GM18508 (cell line): ENCODE measurements at regions not wholly inside any gene's neighbourhood (a gene's known extent, or its start where the extent isn't known, plus 50 kb on each side); places are given as distances from the start of the nearest gene placed in this dataset.
"Not testable (repeated sequence)": the region's sequence is repeated elsewhere in the genome, so short reads cannot be mapped to it uniquely, and the experiment has no call there.

Experiments
- ATAC-seq: cut with Tn5 transposase; IDR thresholded peaks from one replicate; pipeline ENCODE4 v1.9.1; 2021; ENCODE audit warnings: moderate number of reproducible peaks; ENCODE audit not compliant: insufficient read depth, unreplicated experiment

DNA sequence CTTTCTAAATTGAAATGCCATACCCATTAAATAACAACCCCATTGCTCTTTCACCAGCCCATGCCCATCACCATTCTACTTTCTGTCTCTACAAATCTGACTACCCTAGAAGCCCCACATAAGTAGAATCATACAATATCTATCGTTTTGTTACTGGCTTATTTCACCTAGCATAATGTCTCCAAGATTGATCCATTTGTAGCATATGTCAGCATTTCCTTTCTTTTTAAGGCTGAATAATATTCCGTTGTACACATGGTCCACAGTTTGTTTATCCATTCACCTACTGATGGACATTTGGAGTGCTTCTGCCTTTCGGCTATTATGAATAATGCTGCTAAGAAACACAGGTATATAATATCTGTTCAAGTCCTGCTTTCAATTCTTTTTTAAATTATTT, 393.1 kb upstream of the SOX9 start:
- ATAC-seq = no peak

DNA sequence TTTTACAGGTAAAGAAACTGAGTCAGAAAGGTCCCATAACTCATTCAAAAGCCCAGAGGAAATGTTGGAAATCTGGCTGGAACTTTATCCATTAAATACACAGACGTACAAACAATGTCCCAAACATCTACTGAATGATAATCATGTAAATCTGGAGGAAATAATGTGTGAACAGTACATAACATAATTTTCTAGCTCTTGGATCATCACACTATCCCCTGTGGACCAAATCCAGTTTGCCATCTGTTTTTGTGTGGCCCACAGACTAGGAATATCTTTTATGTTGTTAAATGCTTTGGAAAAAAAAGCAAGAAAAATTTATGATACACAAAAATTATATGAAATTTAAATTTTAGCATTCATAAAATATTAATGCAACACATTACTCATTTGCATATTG, 389.9 kb upstream of the SOX9 start:
- ATAC-seq = no peak

DNA sequence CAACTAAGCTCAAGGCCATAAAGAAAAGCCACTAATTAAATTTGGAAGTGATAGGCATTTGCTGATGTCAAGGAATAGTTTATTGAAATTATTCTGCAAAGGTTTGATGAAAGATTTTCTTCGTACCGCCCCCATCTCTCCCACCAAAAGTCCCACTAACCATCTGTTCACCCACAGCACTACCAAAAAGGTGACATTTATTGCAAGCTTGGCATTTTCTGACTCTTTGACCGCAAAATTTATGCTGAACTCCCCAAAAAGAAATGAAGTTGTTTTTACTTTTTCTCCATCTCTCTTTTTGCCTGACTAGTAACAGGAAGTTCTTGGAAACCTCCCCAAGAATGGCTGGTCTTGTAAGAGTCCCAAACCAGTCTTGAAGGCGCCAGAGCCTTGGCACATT, 384.9 kb upstream of the SOX9 start:
- ATAC-seq = no peak

DNA sequence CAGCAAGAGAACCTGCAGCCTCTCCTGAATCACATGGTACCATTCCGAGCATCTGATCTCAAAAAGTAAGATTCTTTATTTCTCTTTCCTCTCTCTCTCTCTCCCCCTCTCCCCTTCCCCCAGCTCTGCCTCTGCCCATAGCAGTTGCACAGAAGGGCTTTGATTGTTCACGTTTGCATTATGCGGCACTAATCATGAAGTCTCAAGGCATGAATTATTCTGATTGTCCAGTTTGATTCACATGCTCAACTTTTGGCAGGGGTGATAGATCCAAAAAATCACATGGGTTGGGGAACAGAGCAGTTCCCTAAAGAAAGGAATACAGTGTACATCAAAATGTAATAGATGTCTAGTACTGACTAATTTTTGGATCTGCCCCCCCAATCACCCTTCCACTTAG, 380.0 kb upstream of the SOX9 start:
- no peak for ATAC-seq

DNA sequence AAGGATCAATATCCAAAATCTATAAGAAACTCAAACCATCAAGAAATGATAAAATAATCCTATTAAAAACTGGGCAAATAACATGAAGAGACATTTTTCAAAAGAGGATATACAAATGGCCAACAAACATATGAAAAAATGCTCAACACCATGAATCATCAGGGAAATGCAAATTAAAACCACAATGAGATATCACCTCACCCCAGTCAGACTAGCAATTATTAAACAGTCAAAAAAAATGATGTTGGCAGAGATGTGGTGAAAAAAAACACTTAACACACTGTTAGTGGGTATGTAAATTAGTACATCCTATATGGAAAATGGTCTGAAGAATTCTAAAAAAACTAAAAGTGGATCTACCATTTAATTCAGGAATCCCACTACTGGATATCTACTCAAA, 379.0 kb upstream of the SOX9 start:
- no peak for ATAC-seq

DNA sequence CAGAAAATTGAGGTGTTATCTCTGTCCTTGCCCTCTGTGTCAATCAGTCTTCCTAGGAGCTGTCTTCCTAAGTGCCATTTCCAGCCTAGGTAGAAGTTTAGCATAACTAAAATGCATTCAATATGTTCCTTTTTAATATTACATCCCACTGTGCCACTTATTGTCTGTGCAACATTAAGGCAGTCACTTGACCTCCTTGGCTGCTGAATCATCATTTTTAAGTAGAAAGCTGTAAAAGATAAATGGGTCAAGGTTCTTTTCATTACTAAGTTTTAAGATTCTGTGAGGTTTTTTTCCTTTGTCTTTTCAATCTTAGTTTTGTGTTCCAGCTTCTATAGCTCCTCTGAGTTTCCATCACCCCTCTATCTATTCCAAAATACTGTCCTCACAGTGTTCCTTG, 371.9 kb upstream of the SOX9 start:
- ATAC-seq = no peak

DNA sequence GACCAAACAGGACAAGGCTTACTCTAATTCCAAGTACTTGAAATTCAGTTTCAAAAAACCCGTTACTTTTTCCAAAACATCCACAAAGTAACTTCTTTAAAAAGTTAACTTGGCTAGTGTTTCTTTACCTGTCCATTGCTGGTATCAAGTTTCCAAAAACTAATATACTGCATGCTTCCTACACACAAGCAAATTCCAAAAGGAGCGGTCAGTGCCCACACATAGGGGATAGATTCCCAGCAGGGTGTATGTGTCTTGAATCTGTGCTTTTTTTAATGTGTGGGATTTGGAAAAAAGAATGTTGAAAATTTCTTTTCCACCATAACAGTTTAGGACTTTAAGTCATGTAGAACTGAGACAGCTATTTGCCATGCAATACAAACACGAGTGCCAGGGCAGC, 367.8 kb upstream of the SOX9 start:
- no peak for ATAC-seq

DNA sequence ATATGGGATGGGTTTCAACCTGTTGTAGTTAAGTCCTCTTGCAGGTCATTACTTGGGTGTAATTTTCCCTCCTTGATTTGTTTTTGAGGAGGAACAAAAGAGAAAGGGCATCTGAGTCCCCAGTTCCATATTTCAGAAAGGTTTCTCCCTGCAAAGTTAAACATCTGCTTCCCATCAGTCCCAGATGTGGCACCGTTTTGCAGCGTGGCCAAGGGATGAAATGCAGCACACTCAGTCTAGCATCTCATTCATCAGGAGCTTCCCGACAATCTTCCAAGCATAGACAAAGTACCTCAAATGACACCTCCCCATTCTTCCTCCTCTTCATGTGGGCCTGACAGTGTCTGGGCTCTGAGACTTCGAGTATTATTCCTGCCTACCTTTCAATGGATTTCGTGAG, 363.7 kb upstream of the SOX9 start:
- no peak for ATAC-seq

DNA sequence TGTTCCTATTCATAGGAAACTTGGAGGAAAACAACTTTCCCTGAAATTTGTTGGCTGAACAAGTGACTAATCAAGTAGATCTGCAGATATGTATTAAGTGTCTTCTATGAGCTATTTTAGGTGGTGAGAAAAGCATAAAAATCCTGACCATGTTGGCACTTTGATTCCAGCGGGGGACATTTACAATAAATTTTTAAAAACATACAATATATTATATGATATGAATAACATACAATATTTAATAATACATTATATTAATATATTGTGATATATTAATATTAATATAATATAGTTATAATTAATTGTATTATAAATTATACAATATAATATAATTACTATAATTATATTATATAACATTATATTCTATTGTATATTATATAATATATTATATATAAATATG, 362.9 kb upstream of the SOX9 start:
- no peak for ATAC-seq

DNA sequence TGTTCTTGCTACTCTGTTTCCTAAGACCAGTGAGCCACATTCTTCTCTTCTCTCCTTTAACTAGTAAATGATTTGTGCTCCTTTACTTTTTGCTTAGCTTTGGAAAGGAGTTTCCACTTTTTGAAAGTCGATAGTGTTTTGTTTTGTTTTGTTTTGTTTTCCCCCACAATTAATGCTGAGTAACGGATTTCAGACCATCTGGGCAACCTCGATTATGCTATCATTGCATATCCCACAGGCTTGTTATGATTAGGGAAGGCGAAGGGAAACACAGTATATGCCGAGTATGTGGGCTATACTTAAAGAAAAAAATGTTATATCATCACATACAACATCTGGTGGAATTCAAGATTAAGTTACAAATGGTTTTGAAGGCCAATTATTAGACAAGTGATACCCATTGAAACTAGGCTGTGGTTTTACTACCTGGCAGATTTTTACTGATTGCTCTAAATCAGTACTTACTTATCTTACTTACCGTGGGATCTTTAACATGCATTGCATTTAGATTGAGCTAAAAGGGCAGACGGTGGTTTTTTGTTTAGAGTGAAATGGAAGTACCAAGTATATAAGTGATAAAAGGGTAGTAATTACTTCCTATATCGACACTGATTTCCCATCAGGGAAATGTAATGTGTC, 361.3 kb upstream of the SOX9 start:
- ATAC-seq = no peak

DNA sequence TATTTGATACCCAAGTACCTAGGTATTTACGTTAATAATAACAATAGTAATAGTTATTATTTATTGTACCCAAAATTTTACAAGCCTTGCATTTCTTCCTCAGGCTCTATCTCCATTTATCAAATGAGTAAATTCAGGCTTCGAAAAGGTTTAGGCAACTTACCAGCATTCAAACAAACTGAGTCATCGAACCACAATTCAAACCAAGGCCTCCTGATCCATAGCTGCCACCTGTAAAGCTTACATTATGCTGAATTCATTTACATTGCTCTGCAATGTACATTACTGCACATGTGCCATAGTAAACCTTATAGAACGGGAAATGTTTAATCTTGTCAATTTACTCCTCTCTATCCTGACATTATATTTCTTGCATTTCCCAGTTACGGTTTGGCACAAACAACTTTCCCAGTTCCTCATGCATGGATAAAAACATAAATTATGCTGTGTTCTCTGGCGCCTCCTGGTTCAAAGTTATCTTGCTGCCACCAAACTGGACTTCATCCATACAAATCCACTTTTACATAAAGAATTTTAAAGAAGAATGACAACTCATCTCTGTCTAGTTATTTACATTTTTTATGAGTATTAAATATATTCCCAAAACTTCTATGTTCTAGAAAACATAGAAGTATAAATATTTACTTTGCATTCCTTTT, 360.6 kb upstream of the SOX9 start:
- no peak for ATAC-seq

DNA sequence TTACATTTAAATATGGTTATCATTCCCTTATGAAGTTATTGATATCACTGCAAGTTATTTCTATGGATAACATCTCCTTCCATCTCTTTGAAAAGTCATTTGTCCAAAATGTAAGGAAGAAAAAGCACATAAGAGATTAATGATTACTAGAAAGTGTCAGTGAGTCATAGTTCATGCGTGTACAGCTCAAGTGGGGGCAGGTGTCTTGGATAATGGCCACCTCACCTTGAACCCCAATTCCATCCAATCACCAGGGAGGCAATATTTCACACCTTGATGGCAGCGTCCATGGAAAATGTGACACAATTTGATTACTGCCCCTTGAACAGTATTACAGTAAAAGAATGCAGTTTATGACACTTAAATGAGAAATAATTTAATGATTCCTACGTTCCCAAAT, 358.3 kb upstream of the SOX9 start:
- ATAC-seq = no peak

DNA sequence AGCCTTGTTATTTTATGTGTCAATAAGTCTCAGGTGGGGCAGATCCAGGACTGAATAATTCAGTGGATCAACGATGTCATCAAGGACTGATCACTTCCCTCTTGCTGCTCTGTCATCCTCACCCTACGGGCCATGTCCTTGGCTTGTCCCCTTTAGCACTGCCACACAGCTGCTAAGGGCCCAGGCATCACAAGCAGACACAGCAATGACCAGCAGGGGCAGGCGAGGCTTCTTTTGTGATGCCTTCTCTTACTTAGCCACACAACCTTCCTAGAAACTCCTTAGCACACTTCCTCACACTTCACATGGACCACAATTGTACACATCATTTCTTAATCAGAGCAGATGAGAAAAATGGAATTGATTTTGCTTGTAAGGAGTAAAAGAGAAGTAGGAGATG, 356.3 kb upstream of the SOX9 start:
- no peak for ATAC-seq

DNA sequence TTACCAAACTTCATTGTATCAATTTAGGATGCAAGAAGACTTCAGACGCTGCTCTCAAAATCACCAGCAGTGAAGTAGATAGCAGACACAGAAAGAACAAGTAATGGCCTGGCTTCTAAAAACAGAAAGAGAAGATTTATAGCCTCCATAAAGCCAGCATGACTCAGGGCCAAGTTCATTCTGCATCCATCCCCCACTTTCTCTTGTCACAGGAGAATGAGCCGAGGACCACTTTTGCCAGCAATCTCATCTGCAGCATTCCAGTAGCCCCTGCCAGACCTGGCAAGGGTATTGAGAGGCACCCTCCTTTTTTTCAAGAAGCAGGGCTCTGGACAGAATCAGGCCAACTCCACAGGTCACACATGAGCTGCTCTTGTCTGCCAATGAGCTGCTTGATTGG, 355.4 kb upstream of the SOX9 start:
- ATAC-seq = no peak

DNA sequence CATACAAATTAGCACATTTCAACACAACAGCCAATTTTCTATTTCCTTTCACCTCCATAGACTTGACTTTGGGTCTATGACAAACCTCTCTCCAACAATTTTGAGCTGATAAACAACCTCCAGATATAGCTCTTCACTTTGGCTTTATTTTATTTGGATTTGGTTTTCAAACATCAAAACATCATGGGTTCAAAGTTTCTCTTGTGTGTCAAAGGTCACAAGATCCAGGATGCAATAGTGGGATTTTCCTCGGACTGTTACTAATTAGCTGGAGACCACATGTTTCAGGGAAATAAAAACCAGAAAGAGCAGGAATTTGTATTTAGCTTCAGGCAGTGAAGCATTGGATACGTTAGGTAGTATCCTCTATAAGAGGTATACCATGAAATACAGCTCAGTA, 351.0 kb upstream of the SOX9 start:
- ATAC-seq = no peak

DNA sequence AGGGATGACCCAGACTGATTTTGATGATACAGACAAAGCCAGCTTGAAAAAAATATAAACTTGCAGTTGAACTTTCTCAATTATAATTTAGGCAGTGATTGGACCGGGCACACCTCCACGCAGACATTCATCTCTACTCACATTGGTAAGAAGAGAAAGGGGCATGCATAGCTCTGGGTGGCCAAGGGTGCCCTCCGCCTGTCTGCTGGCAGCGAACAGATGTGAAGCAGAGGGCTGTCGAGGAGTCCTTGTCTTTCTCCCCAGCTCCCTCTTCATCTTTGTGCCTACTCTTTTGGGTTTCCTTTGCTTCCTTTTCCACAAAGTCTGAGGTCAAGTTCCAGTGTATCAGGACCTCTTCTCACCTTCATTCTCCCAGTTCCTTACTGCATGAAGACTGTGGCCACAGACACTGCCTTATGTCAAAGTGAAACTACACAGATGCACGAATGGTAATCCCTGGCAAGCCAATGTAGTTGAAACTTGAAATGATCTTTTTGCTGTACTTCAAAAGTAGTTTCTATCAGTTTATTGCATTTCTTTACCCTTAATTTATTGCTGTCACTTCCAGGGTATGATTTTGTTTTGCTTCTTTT, 343.7 kb upstream of the SOX9 start:
- no peak for ATAC-seq

DNA sequence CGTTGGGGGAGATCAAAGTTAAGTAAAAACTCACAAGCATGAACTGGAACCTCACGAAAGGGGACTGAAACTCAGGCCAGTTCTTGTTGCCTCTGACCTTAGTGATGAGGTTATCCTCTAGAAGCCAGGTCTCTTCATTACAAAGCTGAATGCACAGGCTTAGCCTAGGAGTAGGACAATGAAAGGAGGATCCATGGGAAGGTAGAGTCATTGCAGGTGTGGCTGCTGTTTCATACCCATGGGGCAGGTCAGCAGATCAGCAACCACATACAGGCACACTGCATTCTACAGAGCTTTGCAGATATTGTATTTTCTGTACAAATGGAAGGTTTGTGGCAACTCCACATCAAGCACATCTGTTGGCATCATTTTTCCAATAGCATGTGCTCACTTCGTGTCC, 341.3 kb upstream of the SOX9 start:
- no peak for ATAC-seq

DNA sequence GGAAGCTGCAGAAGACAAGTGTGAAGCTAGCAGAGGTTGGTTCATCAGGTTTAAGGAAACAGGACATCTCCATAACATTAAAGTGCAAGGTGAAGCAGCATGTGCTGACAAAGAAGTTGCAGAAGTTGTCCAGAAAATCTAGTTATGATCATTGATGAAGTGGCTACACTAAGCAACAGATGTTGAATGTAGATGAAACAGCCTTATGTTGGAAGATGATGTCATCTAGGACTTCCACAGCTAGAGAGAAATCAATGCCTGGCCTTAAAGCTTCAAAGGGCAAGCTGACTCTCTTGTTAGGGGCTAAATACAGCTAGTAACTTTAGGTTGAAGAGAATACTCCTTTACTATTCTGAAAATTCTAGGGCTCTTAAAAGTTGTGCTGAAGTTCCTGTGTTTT, 340.2 kb upstream of the SOX9 start:
- ATAC-seq = no peak

DNA sequence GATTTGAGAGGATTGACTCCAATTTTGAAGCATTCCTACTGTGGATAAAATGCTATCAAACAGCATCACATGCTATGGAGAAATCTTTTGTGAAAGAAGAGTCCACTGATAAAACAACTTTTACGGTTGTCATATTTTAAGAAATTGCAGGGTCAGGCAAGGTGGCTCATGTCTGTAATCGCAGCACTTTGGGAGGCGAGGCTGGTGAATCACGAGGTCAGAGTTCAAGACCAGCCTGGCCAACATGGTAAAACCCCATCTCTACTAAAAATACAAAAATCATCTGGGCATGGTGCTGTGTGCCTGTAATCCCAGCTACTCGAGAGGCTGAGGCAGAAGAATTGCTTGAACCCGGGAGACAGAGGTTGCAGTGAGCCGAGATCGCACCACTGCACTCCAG, 338.8 kb upstream of the SOX9 start:
- ATAC-seq = not testable (repeated sequence)

DNA sequence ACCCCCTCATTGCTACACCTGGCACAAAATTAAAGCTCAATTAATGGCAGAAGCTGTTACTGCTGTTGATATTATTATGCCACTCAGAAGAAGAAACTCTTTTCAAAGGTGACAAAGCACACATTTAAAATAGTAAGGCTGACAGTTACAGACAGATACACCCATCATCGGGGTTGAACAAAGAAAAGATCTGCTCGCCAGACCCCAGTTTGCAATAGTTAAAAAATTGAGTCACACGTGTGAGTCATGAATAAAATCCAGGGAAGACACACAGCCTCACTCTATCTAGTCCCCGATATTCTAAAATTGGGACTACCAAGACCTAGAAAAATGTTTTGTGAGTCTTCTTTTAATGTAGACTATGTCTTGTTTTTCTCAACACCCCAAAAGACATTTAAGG, 330.0 kb upstream of the SOX9 start:
- ATAC-seq = no peak

DNA sequence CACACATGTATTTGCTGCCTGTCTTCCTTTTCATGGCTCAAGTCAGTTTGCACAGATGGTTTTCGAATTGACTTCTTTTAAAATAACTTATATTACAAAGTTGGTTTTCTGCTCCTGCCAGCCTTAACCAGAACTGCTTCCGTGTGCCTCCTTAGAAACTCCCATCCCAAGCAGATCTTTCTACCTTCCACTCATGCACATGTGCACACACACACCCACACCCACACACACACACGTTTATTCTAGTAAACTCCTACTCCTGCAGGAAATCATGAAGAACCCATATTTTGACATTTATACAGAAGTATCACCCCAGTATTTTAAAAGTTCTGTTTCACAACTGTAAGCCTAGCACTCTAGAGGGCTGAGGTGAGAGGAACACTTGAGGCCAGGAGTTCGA, 329.5 kb upstream of the SOX9 start:
- no peak for ATAC-seq

DNA sequence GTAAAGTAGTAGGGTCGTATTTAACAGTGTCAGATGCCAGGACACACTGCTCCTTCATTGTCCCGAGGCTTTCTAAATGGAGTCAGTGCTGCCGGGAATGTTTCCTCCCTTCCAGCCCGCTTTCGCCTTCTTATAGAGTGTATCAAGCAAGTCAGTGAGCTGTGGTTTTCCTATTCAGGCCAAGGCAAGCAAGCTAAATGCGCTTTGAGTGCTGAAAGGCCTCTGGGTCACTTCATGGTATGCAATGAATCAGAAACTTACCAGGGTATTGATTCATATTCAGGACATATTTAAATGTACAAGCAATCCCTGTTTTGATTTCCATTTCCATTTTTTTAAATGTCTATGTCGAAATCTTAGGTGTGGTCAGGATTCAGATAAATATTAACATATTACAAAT, 327.9 kb upstream of the SOX9 start:
- ATAC-seq = no peak
